Peyer's patch (tissue), 4 donors: ENCODE measurements at regions not wholly inside any gene's neighbourhood (a gene's known extent, or its start where the extent isn't known, plus 50 kb on each side); places are given as distances from the start of the nearest gene placed in this dataset.

Source experiments
- CTCF ChIP-seq, 6 experiments: fragments of 450-650 bp in 4 of 6; fragments of 200-600 bp in 2 of 6; sonication (generic) in 1 of 6; IDR thresholded peaks; one replicate each; pipeline ENCODE4 v1.5.1; 2017 to 2019; ENCODE audit warnings: antibody characterized with exemption in 6 of 6, mild to moderate bottlenecking in 3 of 6, moderate library complexity in 1 of 6
- POLR2A ChIP-seq, 2 donors: fragments of 450-650 bp; IDR thresholded peaks; one replicate each; pipeline ENCODE4 v1.5.1; 2017; ENCODE audit warnings: antibody characterized with exemption in 2 of 2, mild to moderate bottlenecking in 2 of 2, moderate library complexity in 2 of 2

GRCh38 chr11:91778758-91779157 lies 445.9 kb upstream of the FAT3 start:
- no peak for TF ChIP-seq CTCF (IDR thresholded peaks at IDR 0.05)
- no peak for TF ChIP-seq POLR2A (IDR thresholded peaks at IDR 0.05)
